Muscle of arm (tissue), 1 donor: ENCODE measurements at regions not wholly inside any gene's neighbourhood (a gene's known extent, or its start where the extent isn't known, plus 50 kb on each side); places are given as distances from the start of the nearest gene placed in this dataset.
A peak's percentile ranks its signal among the peaks of the same experiment; 100 is the strongest.

Experiments
- DNase-seq: peaks from one replicate; pipeline ENCODE4 v3.0.0-alpha.2; 2013

GRCh38 chr16:86664522-86665318 is 86.4 kb downstream of the FOXL1 start:
- DNase-seq, result no peak

- DNase-seq, result no peak
These were observed 86.9 kb downstream of the FOXL1 start for GRCh38 chr16:86665319-86665675.

GRCh38 chr16:86665929-86666328 is 87.6 kb downstream of the FOXL1 start:
- DNase-seq, result no peak

- DNase-seq, result peak; percentile 71
These were observed 88.7 kb downstream of the FOXL1 start for GRCh38 chr16:86667035-86667434.

GRCh38 chr16:86668136-86668910 is 90.0 kb downstream of the FOXL1 start:
- DNase-seq, result peak; percentile 18

GRCh38 chr16:86669285-86669805 is 91.0 kb downstream of the FOXL1 start:
- DNase-seq, result no peak

- DNase-seq, result no peak
These were observed 91.8 kb downstream of the FOXL1 start for GRCh38 chr16:86669937-86670749.

- no peak for DNase-seq
These were observed 92.4 kb downstream of the FOXL1 start for GRCh38 chr16:86670750-86671234.

- DNase-seq, result peak; percentile 57
These were observed 93.3 kb downstream of the FOXL1 start for GRCh38 chr16:86671486-86672178.

- DNase-seq, result no peak
These were observed 94.0 kb downstream of the FOXL1 start for GRCh38 chr16:86672179-86672863.

- DNase-seq, result no peak
These were observed 95.0 kb downstream of the FOXL1 start for GRCh38 chr16:86673090-86673955.

- DNase-seq, result no peak
These were observed 95.7 kb downstream of the FOXL1 start for GRCh38 chr16:86673956-86674453.

GRCh38 chr16:86676254-86676670 is 97.9 kb downstream of the FOXL1 start:
- no peak for DNase-seq

GRCh38 chr16:86679490-86679889 is 101.1 kb downstream of the FOXL1 start:
- no peak for DNase-seq

GRCh38 chr16:86680162-86680561 is 101.8 kb downstream of the FOXL1 start:
- DNase-seq, result no peak

- DNase-seq, result no peak
These were observed 102.3 kb downstream of the FOXL1 start for GRCh38 chr16:86680661-86681030.

- DNase-seq, result no peak
These were observed 102.8 kb downstream of the FOXL1 start for GRCh38 chr16:86681031-86681756.

- DNase-seq, result no peak
These were observed 103.4 kb downstream of the FOXL1 start for GRCh38 chr16:86681757-86682106.
